SK-N-SH treated with all-trans-retinoic acid at 6 μM for 48 hours (cell line): ENCODE measurements at regions not wholly inside any gene's neighbourhood (a gene's known extent, or its start where the extent isn't known, plus 50 kb on each side); places are given as distances from the start of the nearest gene placed in this dataset.

ENCODE experiments used
- ATAC-seq: fragments of 200-7000 bp; cut with Tn5 transposase; 3 replicates; pipeline ENCODE4 v1.9.1; 2020; ENCODE audit warnings: mild to moderate bottlenecking, moderate library complexity
- BACH2 ChIP-seq: fragments of 250-450 bp; sonication (Bioruptor Pico); IDR thresholded peaks from 2 replicates; pipeline ENCODE4 v1.9.0; 2021; ENCODE audit warnings: mild to moderate bottlenecking, borderline replicate concordance
- CSDC2 ChIP-seq: fragments of 250-450 bp; sonication (Bioruptor Pico); IDR thresholded peaks from 2 replicates; pipeline ENCODE4 v1.5.0; 2020; ENCODE audit warnings: mild to moderate bottlenecking, moderate library complexity
- GLIS3 ChIP-seq: fragments of 250-450 bp; sonication (Bioruptor Pico); IDR thresholded peaks from 2 replicates; pipeline ENCODE4 v1.5.0; 2020; ENCODE audit warnings: mild to moderate bottlenecking, moderate library complexity
- ISL1 ChIP-seq: fragments of 250-450 bp; sonication (Bioruptor Pico); IDR thresholded peaks from 2 replicates; pipeline ENCODE4 v2.1.2; 2022; ENCODE audit warnings: mild to moderate bottlenecking, moderate library complexity
- OSR1 ChIP-seq: fragments of 250-450 bp; sonication (Bioruptor Pico); IDR thresholded peaks from 2 replicates; pipeline ENCODE4 v1.8.0; 2022; ENCODE audit warnings: moderate library complexity, mild to moderate bottlenecking, inconsistent platforms
- PPARA ChIP-seq: fragments of 250-450 bp; sonication (Bioruptor Pico); IDR thresholded peaks from 2 replicates; pipeline ENCODE4 v1.5.0; 2020; ENCODE audit warnings: mild to moderate bottlenecking, borderline replicate concordance
- SNAI2 ChIP-seq: fragments of 250-450 bp; sonication (Bioruptor Pico); IDR thresholded peaks from 2 replicates; pipeline ENCODE4 v1.5.0; 2020; ENCODE audit warnings: mild to moderate bottlenecking, moderate library complexity
- TCF4 ChIP-seq: fragments of 250-450 bp; sonication (Bioruptor Pico); IDR thresholded peaks from 2 replicates; pipeline ENCODE4 v1.8.0; 2021; ENCODE audit warnings: mild to moderate bottlenecking, moderate library complexity, borderline replicate concordance
- TOX ChIP-seq: fragments of 250-450 bp; sonication (Bioruptor Pico); IDR thresholded peaks from 2 replicates; pipeline ENCODE4 v1.8.0; 2021; ENCODE audit warnings: mild to moderate bottlenecking, moderate library complexity, borderline replicate concordance
- ZFP3 ChIP-seq: fragments of 250-450 bp; sonication (Bioruptor Pico); IDR thresholded peaks from 2 replicates; pipeline ENCODE4 v1.5.0; 2020; ENCODE audit warnings: mild to moderate bottlenecking, moderate library complexity
- ZFP30 ChIP-seq: fragments of 450-650 bp; formaldehyde crosslinking; IDR thresholded peaks from 2 replicates; pipeline ENCODE4 v1.5.0; 2022; ENCODE audit warnings: mild to moderate bottlenecking, moderate library complexity
- ZNF565 ChIP-seq: fragments of 450-650 bp; formaldehyde crosslinking; conservative IDR thresholded peaks from 2 replicates; pipeline ENCODE4 v1.5.0; 2020; ENCODE audit warnings: low read depth, mild to moderate bottlenecking, moderate library complexity
- ZNF70 ChIP-seq: fragments of 450-650 bp; formaldehyde crosslinking; IDR thresholded peaks from 2 replicates; pipeline ENCODE4 v1.5.0; 2020; ENCODE audit warnings: mild to moderate bottlenecking, moderate library complexity
- ZNF8 ChIP-seq: fragments of 450-650 bp; formaldehyde crosslinking; IDR thresholded peaks from 2 replicates; pipeline ENCODE4 v1.5.0; 2020; ENCODE audit warnings: mild to moderate bottlenecking, moderate library complexity
- TF ChIP-seq, protein P1 (sequence below): fragments of 250-450 bp; sonication (Bioruptor Pico); IDR thresholded peaks from 2 replicates; pipeline ENCODE4 v1.5.1; 2020; ENCODE audit warnings: low read depth, mild to moderate bottlenecking, moderate library complexity
- TF ChIP-seq, protein P2 (sequence below): fragments of 250-450 bp; sonication (Bioruptor Pico); IDR thresholded peaks from 2 replicates; pipeline ENCODE4 v1.5.0; 2020; ENCODE audit warnings: mild to moderate bottlenecking, moderate library complexity
- TF ChIP-seq, protein P3 (sequence below): fragments of 250-450 bp; sonication (Bioruptor Pico); IDR thresholded peaks from 2 replicates; pipeline ENCODE4 v1.8.0; 2020; ENCODE audit warnings: mild to moderate bottlenecking, moderate library complexity, borderline replicate concordance
- TF ChIP-seq, protein P4 (sequence below): fragments of 250-450 bp; sonication (Bioruptor Pico); IDR thresholded peaks from 2 replicates; pipeline ENCODE4 v1.5.1; 2021; ENCODE audit warnings: mild to moderate bottlenecking, moderate library complexity
- TF ChIP-seq, protein P5 (sequence below): fragments of 250-450 bp; sonication (Bioruptor Pico); IDR thresholded peaks from 2 replicates; pipeline ENCODE4 v1.8.0; 2021; ENCODE audit warnings: low read depth, mild to moderate bottlenecking, moderate library complexity, borderline replicate concordance

DNA sequence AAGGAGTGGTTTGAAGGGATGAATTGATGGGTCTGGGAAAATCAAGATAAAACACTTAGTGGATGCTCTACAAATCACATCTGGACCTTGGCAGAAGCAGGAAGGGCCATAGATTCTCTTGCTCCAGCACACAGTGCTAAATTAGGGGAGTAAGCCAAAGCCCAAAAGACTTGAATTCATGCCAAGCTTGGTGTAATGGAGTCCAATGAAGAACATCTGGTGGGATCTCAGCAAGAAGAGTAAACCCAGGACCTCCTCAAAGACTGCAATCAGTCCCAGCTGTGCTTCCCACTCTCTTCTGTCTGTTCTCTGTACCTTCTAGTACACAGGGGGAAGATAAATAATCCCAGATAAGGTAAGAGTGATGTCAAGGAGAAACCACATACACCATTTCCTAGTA lies 683.4 kb downstream of the RNF144B start:
- TF ChIP-seq GLIS3 (CRISPR knock-in tag) (no peak), ZNF8 (CRISPR knock-in tag) (no peak)
- ATAC-seq: no peak

DNA sequence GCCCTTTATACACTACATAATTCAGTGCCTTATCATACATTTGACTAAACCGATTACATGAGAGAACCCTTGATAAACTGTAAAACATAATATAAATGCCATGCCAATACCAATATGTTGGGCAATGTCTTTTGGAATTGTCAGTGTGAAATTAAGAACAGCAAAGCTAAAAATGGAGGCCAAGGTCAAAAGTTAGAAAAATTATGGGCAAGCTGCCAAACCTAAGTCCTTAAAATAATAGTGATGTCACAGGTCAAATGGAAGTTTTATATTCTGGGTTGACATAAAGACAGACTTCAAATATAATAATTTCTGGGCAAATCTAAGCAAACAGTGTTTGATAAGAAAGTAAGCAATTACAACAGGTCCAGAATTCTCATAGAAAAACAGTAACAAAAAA lies 696.7 kb downstream of the RNF144B start:
- TF ChIP-seq ZFP30 (CRISPR knock-in tag) (no peak), BACH2 (CRISPR knock-in tag) (no peak), SNAI2 (CRISPR knock-in tag) (no peak)
- ATAC-seq: no peak

DNA sequence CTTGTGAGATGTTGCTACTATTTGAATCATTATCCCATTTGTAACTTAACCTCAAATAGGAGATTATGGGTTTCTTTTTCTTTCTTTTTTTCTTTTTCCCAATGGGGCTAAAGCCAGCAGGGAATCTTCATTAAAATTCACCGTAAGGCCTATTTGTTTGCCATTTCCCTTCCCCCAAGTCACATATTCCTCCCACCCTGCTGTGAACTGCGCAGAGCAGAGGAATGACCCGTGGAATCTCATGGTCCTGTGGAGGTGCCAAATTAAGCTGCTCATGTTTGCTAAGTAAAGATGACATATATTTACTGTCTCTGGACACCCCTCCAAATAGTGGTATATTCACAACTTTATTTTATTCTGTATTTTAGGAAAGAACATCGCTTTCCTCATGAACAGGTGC lies 699.3 kb downstream of the RNF144B start:
- no peak for ATAC-seq
- TF ChIP-seq BACH2 (CRISPR knock-in tag): no peak
- TF ChIP-seq TCF4 (CRISPR knock-in tag): no peak
- TF ChIP-seq PPARA (CRISPR knock-in tag): no peak
- no peak for TF ChIP-seq TOX (CRISPR knock-in tag)
- TF ChIP-seq, protein P1, sequence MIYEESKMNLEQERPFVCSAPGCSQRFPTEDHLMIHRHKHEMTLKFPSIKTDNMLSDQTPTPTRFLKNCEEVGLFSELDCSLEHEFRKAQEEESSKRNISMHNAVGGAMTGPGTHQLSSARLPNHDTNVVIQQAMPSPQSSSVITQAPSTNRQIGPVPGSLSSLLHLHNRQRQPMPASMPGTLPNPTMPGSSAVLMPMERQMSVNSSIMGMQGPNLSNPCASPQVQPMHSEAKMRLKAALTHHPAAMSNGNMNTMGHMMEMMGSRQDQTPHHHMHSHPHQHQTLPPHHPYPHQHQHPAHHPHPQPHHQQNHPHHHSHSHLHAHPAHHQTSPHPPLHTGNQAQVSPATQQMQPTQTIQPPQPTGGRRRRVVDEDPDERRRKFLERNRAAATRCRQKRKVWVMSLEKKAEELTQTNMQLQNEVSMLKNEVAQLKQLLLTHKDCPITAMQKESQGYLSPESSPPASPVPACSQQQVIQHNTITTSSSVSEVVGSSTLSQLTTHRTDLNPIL: no peak
- TF ChIP-seq, protein P2, sequence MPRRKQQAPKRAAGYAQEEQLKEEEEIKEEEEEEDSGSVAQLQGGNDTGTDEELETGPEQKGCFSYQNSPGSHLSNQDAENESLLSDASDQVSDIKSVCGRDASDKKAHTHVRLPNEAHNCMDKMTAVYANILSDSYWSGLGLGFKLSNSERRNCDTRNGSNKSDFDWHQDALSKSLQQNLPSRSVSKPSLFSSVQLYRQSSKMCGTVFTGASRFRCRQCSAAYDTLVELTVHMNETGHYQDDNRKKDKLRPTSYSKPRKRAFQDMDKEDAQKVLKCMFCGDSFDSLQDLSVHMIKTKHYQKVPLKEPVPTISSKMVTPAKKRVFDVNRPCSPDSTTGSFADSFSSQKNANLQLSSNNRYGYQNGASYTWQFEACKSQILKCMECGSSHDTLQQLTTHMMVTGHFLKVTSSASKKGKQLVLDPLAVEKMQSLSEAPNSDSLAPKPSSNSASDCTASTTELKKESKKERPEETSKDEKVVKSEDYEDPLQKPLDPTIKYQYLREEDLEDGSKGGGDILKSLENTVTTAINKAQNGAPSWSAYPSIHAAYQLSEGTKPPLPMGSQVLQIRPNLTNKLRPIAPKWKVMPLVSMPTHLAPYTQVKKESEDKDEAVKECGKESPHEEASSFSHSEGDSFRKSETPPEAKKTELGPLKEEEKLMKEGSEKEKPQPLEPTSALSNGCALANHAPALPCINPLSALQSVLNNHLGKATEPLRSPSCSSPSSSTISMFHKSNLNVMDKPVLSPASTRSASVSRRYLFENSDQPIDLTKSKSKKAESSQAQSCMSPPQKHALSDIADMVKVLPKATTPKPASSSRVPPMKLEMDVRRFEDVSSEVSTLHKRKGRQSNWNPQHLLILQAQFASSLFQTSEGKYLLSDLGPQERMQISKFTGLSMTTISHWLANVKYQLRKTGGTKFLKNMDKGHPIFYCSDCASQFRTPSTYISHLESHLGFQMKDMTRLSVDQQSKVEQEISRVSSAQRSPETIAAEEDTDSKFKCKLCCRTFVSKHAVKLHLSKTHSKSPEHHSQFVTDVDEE (CRISPR knock-in tag): no peak
- no peak for TF ChIP-seq ZNF8 (CRISPR knock-in tag)
- no peak for TF ChIP-seq ISL1 (CRISPR knock-in tag)
- no peak for TF ChIP-seq ZFP30 (CRISPR knock-in tag)
- TF ChIP-seq, protein P3, sequence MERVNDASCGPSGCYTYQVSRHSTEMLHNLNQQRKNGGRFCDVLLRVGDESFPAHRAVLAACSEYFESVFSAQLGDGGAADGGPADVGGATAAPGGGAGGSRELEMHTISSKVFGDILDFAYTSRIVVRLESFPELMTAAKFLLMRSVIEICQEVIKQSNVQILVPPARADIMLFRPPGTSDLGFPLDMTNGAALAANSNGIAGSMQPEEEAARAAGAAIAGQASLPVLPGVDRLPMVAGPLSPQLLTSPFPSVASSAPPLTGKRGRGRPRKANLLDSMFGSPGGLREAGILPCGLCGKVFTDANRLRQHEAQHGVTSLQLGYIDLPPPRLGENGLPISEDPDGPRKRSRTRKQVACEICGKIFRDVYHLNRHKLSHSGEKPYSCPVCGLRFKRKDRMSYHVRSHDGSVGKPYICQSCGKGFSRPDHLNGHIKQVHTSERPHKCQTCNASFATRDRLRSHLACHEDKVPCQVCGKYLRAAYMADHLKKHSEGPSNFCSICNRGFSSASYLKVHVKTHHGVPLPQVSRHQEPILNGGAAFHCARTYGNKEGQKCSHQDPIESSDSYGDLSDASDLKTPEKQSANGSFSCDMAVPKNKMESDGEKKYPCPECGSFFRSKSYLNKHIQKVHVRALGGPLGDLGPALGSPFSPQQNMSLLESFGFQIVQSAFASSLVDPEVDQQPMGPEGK: no peak
- no peak for TF ChIP-seq GLIS3 (CRISPR knock-in tag)
- no peak for TF ChIP-seq OSR1
- no peak for TF ChIP-seq ZFP3 (CRISPR knock-in tag)
- TF ChIP-seq CSDC2 (CRISPR knock-in tag): no peak
- TF ChIP-seq, protein P4, sequence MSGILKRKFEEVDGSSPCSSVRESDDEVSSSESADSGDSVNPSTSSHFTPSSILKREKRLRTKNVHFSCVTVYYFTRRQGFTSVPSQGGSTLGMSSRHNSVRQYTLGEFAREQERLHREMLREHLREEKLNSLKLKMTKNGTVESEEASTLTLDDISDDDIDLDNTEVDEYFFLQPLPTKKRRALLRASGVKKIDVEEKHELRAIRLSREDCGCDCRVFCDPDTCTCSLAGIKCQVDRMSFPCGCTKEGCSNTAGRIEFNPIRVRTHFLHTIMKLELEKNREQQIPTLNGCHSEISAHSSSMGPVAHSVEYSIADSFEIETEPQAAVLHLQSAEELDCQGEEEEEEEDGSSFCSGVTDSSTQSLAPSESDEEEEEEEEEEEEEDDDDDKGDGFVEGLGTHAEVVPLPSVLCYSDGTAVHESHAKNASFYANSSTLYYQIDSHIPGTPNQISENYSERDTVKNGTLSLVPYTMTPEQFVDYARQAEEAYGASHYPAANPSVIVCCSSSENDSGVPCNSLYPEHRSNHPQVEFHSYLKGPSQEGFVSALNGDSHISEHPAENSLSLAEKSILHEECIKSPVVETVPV: no peak
- TF ChIP-seq ZNF565 (CRISPR knock-in tag): no peak

DNA sequence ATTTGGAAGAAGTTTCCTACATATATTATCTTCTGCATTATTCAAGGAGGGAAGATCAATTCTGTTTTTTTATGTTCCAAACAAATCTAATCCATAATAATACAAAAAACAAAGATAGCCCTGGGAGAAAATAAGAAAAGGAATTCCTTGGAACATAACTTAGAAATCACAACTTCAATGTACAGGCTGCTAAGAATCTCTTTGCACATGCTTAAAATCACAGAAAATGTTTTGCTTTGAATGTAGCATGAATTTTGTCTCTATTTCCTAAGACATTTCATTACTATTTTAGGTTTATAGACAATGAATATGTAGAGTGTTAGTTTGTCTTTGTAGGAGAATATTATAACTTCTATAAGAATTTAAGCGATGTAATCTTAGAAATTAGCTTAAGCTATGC lies 700.1 kb downstream of the RNF144B start:
- TF ChIP-seq, protein P2 (CRISPR knock-in tag): no peak
- TF ChIP-seq PPARA (CRISPR knock-in tag): no peak
- no peak for TF ChIP-seq ZFP30 (CRISPR knock-in tag)
- no peak for TF ChIP-seq SNAI2 (CRISPR knock-in tag)
- TF ChIP-seq ZNF70 (CRISPR knock-in tag): no peak
- TF ChIP-seq ZFP3 (CRISPR knock-in tag): no peak
- TF ChIP-seq, protein P5, sequence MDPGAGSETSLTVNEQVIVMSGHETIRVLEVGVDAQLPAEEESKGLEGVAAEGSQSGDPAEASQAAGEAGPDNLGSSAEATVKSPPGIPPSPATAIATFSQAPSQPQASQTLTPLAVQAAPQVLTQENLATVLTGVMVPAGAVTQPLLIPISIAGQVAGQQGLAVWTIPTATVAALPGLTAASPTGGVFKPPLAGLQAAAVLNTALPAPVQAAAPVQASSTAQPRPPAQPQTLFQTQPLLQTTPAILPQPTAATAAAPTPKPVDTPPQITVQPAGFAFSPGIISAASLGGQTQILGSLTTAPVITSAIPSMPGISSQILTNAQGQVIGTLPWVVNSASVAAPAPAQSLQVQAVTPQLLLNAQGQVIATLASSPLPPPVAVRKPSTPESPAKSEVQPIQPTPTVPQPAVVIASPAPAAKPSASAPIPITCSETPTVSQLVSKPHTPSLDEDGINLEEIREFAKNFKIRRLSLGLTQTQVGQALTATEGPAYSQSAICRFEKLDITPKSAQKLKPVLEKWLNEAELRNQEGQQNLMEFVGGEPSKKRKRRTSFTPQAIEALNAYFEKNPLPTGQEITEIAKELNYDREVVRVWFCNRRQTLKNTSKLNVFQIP: no peak

More for the DNA sequence above, 700.1 kb downstream of the RNF144B start:
- ATAC-seq: no peak
